Neutrophil (primary cell): ENCODE measurements at regions not wholly inside any gene's neighbourhood (a gene's known extent, or its start where the extent isn't known, plus 50 kb on each side); places are given as distances from the start of the nearest gene placed in this dataset.

Experiments
- H3K27ac ChIP-seq: fragments of 200-600 bp; sonication (generic); 2 replicates; pipeline ENCODE4 v1.5.1; 2016; ENCODE audit warnings: mild to moderate bottlenecking, moderate library complexity
- H3K27me3 ChIP-seq: fragments of 200-600 bp; sonication (generic); 2 replicates; pipeline ENCODE4 v1.6.0; 2016; ENCODE audit warnings: mild to moderate bottlenecking
- H3K36me3 ChIP-seq: fragments of 200-600 bp; sonication (generic); 2 replicates; pipeline ENCODE4 v1.5.1; 2017
- H3K4me1 ChIP-seq, 2 experiments: fragments of 200-600 bp in 1 of 2; sonication (generic) in 1 of 2; 1 replicate in 1 of 2; 2 replicates in 1 of 2; pipeline versions ENCODE4 v1.5.1 to v1.6.1; 2013 to 2016; ENCODE audit warnings: low read depth in 1 of 2, low read length in 1 of 2, mild to moderate bottlenecking in 1 of 2, moderate library complexity in 1 of 2; ENCODE audit not compliant: control insufficient read depth in 1 of 2, insufficient read depth in 1 of 2
- H3K4me3 ChIP-seq, 2 experiments: fragments of 200-600 bp in 1 of 2; sonication (generic) in 1 of 2; 1 replicate in 1 of 2; 2 replicates in 1 of 2; pipeline ENCODE4 v1.5.1; 2013 to 2016; ENCODE audit warnings: low read depth in 1 of 2, low read length in 1 of 2, mild to moderate bottlenecking in 1 of 2, moderate library complexity in 1 of 2
- H3K9me3 ChIP-seq: fragments of 200-600 bp; sonication (generic); 2 replicates; pipeline ENCODE4 v1.5.1; 2016
- CTCF ChIP-seq: fragments of 200-600 bp; sonication (generic); IDR thresholded peaks from 2 replicates; pipeline ENCODE4 v1.5.1; 2016; ENCODE audit warnings: antibody characterized with exemption

- H3K4me1 ChIP-seq: no peaks in the 10 kb centered on the region
- H3K4me3 ChIP-seq: no peak overlapping the region
- no peaks in the 10 kb centered on the region for H3K36me3 ChIP-seq
- H3K27ac ChIP-seq: no peak overlapping the region
- H3K27me3 ChIP-seq: no peaks in the 10 kb centered on the region
- no peak for TF ChIP-seq CTCF
- no peaks in the 10 kb centered on the region for H3K9me3 ChIP-seq
Observed at GRCh38 chr7:155867280-155867679, 55.0 kb upstream of the SHH start.

- Histone ChIP-seq H3K27ac (no peak overlapping the region), H3K9me3 (no peaks in the 10 kb centered on the region), H3K4me1 (no peaks in the 10 kb centered on the region), H3K27me3 (peaks cover 6% of the 10 kb centered on the region), H3K36me3 (no peaks in the 10 kb centered on the region), H3K4me3 (no peak overlapping the region)
- TF ChIP-seq CTCF: no peak
Observed at GRCh38 chr7:155865830-155866525, 53.7 kb upstream of the SHH start.

GRCh38 chr7:155864991-155865690 lies 52.9 kb upstream of the SHH start:
- peaks cover 6% of the 10 kb centered on the region for H3K27me3 ChIP-seq
- TF ChIP-seq CTCF: no peak
- H3K4me3 ChIP-seq: no peak overlapping the region
- no peaks in the 10 kb centered on the region for H3K36me3 ChIP-seq
- H3K27ac ChIP-seq: no peak overlapping the region
- no peaks in the 10 kb centered on the region for H3K4me1 ChIP-seq
- no peaks in the 10 kb centered on the region for H3K9me3 ChIP-seq

GRCh38 chr7:155864271-155864985 lies 52.2 kb upstream of the SHH start:
- peaks cover 6% of the 10 kb centered on the region for H3K27me3 ChIP-seq
- H3K4me3 ChIP-seq: no peak overlapping the region
- H3K9me3 ChIP-seq: no peaks in the 10 kb centered on the region
- no peak overlapping the region for H3K27ac ChIP-seq
- no peaks in the 10 kb centered on the region for H3K36me3 ChIP-seq
- no peak for TF ChIP-seq CTCF
- no peaks in the 10 kb centered on the region for H3K4me1 ChIP-seq

GRCh38 chr7:155863721-155864151 lies 51.5 kb upstream of the SHH start:
- H3K4me3 ChIP-seq: no peak overlapping the region
- H3K9me3 ChIP-seq: no peaks in the 10 kb centered on the region
- H3K27ac ChIP-seq: no peak overlapping the region
- H3K36me3 ChIP-seq: no peaks in the 10 kb centered on the region
- peaks cover 6% of the 10 kb centered on the region for H3K27me3 ChIP-seq
- H3K4me1 ChIP-seq: no peaks in the 10 kb centered on the region
- no peak for TF ChIP-seq CTCF
